GM12891 (cell line): ENCODE measurements at regions not wholly inside any gene's neighbourhood (a gene's known extent, or its start where the extent isn't known, plus 50 kb on each side); places are given as distances from the start of the nearest gene placed in this dataset.
"Not testable (repeated sequence)": the region's sequence is repeated elsewhere in the genome, so short reads cannot be mapped to it uniquely, and the experiment has no call there.

Experiments
- POLR2A ChIP-seq: IDR thresholded peaks from 2 replicates; pipeline ENCODE4 v1.6.1; 2011; ENCODE audit warnings: low read depth, low read length, control low read depth
- TAF1 ChIP-seq: IDR thresholded peaks from 2 replicates; pipeline ENCODE4 v1.6.1; 2011; ENCODE audit warnings: low read depth, low read length, control low read depth

DNA sequence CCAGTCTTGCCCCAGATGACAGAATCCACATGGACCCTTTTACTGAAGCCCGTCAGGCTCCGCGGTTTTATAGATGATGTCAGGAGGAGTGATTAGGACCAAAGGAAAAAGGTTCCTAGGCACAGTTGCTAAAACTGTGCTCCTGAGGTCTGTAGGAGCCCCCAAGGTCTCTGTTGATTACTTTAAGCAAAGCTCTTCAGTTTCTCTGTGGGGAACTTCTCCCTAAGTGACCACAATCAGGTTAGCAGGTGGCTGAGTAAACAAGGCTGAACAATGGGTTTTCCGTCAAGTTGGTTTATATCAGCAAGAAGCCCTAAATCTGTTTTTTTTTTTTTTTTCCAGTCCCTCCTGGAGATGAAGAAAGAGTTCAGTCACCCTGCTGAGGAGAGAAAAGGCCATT, 269.1 kb downstream of the NPIPA7 start:
- not testable (repeated sequence) for TF ChIP-seq POLR2A, TAF1
